NCI-H2107 (cell line): ENCODE measurements at regions not wholly inside any gene's neighbourhood (a gene's known extent, or its start where the extent isn't known, plus 50 kb on each side); places are given as distances from the start of the nearest gene placed in this dataset.
"Not testable (repeated sequence)": the region's sequence is repeated elsewhere in the genome, so short reads cannot be mapped to it uniquely, and the experiment has no call there.

Source experiments
- DNase-seq: peaks from one replicate; lab custom pipeline; 2025; lab: John Stamatoyannopoulos, UW

- DNase-seq, result no peak
Measured at GRCh38 chr1:96185181-96185580, 536.4 kb upstream of the PTBP2 start.

DNA sequence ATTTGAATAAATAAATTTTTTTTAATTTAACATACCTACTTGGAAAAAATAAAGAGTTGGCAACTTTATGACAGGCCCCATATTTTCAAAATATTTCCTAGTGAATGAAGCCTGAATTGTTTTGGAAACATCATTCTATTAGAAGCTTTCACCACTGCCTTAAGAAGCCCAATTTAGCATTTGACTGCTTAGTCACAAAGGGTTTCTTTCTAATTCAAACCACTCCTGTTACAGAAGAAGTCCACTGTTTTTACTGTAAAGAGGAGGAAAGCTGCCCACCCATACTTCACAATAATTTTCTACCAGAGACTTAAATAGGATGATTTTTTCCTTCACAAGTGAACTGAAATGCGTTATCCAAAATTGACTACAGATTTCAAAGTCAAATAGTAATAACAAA is 534.6 kb upstream of the PTBP2 start:
- no peak for DNase-seq

- no peak for DNase-seq
Measured at GRCh38 chr1:96191165-96191564, 530.4 kb upstream of the PTBP2 start.

DNA sequence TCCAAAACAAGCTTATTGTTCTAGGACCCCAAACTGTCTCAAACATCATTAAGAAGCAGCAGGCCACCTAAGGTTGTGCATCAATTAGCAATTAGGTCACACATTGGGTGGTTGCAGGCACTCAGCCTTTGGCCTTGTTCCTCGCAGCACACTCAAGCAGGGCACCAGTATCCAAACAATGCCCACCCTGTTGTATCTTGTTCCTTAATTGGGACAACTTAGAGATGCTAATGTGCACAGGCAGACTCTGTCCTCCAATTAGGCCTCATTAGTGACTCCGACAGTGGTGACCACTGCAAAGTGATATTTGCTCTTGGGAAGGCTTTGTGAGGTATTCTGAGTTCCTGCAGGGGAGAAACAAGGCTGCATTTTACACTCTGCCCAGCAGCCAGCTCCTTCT is 515.1 kb upstream of the PTBP2 start:
- no peak for DNase-seq

DNA sequence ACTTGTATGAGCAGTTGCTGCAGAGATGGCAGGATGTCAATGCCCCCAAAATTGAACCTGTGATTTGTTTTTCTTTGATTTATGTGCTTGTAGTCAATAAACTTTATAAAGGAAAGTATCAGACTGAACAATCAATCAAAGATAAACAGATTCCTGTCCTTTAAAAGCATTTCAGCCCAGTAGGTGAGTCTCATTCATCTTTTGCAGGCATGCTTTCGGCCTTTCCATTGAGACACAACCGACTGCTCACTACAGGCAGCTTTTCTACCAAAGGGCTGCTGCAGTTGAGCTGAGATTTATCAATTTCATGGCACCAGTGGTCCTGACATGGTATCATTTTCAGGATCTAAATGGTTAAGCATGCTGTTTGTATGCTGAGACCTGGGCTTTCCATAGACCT is 513.6 kb upstream of the PTBP2 start:
- no peak for DNase-seq

DNA sequence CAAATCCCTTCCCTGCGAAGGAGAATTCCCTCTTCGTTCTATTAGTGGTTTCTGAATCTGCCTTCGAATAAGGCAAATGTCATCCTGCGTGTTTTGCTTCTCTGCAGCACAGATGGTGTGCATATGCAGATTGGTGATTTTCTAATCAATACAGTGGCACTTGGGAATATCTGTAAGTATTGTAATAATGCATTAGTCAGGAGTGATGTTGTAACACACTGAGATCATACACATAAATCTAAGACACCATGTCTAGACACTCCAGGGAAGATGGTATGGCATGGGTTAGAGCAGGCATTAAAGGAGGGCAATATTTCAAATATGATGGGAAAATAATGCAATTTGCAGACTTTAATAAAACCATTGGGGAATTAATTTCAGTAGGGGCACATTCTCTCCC is 513.2 kb upstream of the PTBP2 start:
- no peak for DNase-seq

GRCh38 chr1:96210054-96210453 is 511.5 kb upstream of the PTBP2 start:
- no peak for DNase-seq

DNA sequence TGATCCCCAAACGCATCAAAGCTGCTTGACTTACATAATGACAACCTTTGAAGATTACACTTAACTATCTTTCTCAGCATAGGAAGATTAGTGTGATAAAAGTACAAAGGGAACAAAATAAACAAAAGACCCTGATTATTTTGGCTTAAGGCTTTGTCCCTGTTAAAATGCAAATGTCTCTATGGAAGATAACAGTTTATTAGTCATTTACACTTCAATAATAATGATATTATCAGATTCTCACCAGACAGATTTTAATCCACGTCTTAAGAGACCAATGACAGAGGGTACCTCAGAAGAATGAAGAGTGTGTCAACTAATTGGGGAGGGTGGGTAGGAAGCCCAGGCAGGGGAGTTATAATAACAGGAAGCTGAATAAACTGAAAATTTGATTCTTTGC is 510.4 kb upstream of the PTBP2 start:
- DNase-seq, result no peak

GRCh38 chr1:96214982-96215381 is 506.6 kb upstream of the PTBP2 start:
- DNase-seq, result no peak

- DNase-seq, result no peak
Measured at GRCh38 chr1:96220651-96221050, 500.9 kb upstream of the PTBP2 start.

GRCh38 chr1:96222701-96223100 is 498.9 kb upstream of the PTBP2 start:
- no peak for DNase-seq

DNA sequence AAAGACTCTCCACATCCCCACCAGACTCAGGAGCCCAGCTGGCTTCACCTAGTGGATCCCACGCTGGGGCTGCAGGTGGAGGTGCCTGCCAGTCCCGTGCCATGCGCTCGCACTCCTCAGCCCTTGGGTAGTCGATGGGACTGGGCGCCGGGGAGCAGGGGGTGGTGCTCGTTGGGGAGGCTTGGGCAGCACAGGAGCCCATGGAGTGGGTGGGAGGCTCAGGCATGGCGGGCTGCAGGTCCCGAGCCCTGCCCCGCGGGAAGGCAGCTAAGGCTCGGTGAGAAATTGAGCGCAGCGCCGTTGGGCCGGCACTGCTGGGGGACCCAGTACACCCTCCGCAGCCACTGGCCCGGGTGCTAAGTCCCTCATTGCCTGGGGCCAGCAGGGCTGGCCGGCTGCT is 497.4 kb upstream of the PTBP2 start:
- DNase-seq, result not testable (repeated sequence)

- no peak for DNase-seq
Measured at GRCh38 chr1:96233422-96233821, 488.2 kb upstream of the PTBP2 start.

GRCh38 chr1:96234299-96234698 is 487.3 kb upstream of the PTBP2 start:
- DNase-seq, result peak; percentile 26

DNA sequence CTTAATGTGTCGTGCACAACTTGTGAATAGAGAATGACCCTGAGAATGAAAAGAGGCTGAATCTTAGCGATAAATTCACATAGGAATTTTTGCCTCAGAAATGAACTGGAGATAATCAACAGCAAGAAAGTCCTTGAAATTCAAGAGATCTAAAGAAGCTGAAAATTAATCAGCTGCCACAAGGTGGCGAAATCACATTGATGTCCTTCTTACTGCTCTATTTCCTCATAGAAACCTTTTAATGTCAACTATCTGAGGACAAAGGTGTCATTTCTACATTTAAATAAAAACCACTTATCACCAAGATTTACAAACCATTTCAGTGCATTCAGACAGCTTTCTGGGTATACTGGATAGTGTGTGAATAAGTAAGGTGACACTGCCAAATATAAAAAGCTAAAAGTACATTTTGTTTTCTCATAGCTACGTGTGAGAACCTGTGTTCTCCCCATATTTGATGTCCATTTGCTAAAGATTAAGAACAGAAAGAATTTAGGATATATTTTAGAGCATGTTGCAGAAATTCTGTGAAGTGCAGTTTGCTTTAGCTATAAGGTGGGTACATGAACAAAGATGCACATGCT is 485.3 kb upstream of the PTBP2 start:
- DNase-seq, result no peak

- DNase-seq, result no peak
Measured at GRCh38 chr1:96238426-96238825, 483.2 kb upstream of the PTBP2 start.

- no peak for DNase-seq
Measured at GRCh38 chr1:96240438-96240837, 481.1 kb upstream of the PTBP2 start.

GRCh38 chr1:96253246-96254035 is 468.1 kb upstream of the PTBP2 start:
- DNase-seq, result no peak

DNA sequence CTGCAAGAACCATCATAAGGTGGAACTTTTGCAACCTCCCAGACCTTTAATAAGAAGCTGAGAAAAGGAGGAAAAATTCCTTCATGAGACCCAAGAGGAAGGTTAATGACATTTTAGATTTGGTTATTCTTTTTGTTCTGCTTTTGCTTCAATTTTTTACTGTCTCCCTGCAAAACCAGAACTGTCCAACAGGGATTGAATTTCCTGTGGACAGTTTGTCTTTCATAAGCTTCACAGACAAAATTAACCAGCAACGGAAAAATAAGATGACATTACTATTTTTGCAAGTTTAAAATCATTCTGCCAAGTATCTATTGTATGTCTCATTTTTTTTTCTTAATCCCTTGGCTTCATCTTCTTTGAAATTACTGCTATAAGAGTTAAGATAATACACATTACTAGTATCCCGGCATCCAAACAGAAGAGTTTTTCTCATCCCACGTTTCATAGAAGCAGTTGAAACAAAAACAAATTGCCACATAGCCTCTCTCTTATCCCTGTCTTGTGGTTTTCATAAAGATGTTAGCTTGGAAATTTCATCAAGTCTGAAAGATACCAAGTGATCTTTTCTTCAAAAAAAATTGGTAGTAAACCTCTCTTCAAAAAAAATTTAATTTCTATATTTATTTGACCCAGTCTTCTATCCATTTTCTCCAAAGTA is 465.3 kb upstream of the PTBP2 start:
- DNase-seq, result no peak

DNA sequence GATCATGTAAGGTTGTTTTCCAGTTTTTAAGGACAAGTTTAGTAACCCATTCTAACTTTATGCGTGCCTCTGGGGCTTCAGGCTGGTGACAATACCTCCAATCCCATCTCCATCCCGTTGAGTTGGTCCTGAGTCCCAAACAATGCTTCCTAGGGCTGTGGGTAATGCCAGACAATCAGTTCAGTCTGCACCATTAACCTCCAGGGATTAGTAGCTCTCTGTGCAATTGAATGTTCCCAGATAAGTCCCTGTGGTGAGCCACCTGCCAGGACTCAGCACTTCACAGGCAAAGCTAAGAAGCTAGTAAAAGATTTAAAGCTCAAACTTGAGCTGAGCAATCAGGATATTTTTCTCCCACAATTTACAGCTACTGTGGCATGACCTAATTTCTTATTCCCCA is 462.2 kb upstream of the PTBP2 start:
- DNase-seq, result no peak

DNA sequence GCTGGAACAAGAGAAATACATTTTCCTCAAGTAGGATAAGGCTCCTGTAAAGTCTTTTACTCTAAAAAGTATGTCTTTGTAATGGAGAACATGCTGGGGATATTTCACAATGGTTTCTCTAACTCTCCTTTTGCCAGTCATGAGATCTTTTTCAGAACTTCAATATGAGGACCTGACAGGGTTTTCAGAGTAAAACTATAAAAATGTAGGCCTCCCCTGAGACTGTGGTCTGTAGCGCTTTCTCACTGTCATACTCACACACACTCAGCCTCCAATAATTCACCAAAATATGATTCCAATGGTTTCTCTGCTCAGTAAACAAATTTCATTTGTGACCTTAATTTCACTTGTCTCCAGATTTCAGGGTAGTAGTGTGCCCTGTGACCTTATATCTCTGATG is 440.1 kb upstream of the PTBP2 start:
- no peak for DNase-seq

- DNase-seq, result no peak
Measured at GRCh38 chr1:96290033-96290432, 431.6 kb upstream of the PTBP2 start.

GRCh38 chr1:96290801-96291200 is 430.8 kb upstream of the PTBP2 start:
- no peak for DNase-seq
